HEK293 (cell line): ENCODE measurements at regions not wholly inside any gene's neighbourhood (a gene's known extent, or its start where the extent isn't known, plus 50 kb on each side); places are given as distances from the start of the nearest gene placed in this dataset.

ENCODE experiments used
- ZNF138 ChIP-seq: fragments of 450-650 bp; formaldehyde crosslinking; IDR thresholded peaks from 2 replicates; pipeline ENCODE4 v1.5.1; 2016; ENCODE audit warnings: missing biosample characterization, missing genetic modification characterization, borderline replicate concordance
- ZNF223 ChIP-seq: fragments of 450-650 bp; formaldehyde crosslinking; IDR thresholded peaks from 2 replicates; pipeline ENCODE4 v1.5.1; 2016; ENCODE audit warnings: missing biosample characterization, missing genetic modification characterization
- ZNF274 ChIP-seq, 2 experiments: fragments of 200-500 bp in 1 of 2; fragments of 450-650 bp in 1 of 2; sonication (Bioruptor generic) in 1 of 2; formaldehyde crosslinking in 1 of 2; IDR thresholded peaks; 2 replicates each; pipeline versions ENCODE4 v1.5.1 to v1.6.1; 2014 to 2016; ENCODE audit warnings: borderline replicate concordance in 1 of 2, inconsistent platforms in 1 of 2, low read length in 1 of 2, missing biosample characterization in 1 of 2, missing genetic modification characterization in 1 of 2
- ZNF544 ChIP-seq: fragments of 450-650 bp; formaldehyde crosslinking; IDR thresholded peaks from 2 replicates; pipeline ENCODE4 v1.5.0; 2017; ENCODE audit warnings: missing biosample characterization, missing genetic modification characterization
- TF ChIP-seq, protein P1 (sequence below): fragments of 450-650 bp; formaldehyde crosslinking; IDR thresholded peaks from 2 replicates; pipeline ENCODE4 v1.5.1; 2016; ENCODE audit warnings: missing biosample characterization, missing genetic modification characterization, low read depth
- TF ChIP-seq, protein P2 (sequence below): fragments of 450-650 bp; formaldehyde crosslinking; IDR thresholded peaks from 2 replicates; pipeline ENCODE4 v1.5.1; 2016; ENCODE audit warnings: missing biosample characterization, missing genetic modification characterization

DNA sequence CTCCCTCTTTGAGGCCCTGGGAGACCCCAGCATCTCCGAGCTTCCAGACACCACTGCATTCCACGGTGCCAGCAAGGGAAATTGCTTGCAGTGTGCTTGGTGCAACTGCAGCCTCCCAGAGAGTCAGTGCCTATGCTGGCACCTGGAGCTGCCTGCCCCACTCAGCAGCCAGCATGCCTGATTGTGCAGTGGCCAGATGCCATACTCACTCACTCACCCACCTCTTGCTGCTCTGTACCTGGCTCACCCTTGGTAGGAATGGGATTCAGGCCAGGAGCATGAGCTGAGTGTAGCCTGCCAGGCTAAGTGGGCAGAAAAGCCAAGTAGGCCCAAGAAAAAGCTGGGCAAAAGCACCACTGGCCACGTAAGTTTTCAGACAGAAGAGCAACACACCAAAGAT is 651.4 kb downstream of the GABRG1 start:
- TF ChIP-seq ZNF138 (tag by site-specific recombination): no peak
- TF ChIP-seq ZNF544 (tag by site-specific recombination): no peak
- TF ChIP-seq, protein P1, sequence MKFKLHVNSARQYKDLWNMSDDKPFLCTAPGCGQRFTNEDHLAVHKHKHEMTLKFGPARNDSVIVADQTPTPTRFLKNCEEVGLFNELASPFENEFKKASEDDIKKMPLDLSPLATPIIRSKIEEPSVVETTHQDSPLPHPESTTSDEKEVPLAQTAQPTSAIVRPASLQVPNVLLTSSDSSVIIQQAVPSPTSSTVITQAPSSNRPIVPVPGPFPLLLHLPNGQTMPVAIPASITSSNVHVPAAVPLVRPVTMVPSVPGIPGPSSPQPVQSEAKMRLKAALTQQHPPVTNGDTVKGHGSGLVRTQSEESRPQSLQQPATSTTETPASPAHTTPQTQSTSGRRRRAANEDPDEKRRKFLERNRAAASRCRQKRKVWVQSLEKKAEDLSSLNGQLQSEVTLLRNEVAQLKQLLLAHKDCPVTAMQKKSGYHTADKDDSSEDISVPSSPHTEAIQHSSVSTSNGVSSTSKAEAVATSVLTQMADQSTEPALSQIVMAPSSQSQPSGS (tag by site-specific recombination): no peak
- TF ChIP-seq, protein P2, sequence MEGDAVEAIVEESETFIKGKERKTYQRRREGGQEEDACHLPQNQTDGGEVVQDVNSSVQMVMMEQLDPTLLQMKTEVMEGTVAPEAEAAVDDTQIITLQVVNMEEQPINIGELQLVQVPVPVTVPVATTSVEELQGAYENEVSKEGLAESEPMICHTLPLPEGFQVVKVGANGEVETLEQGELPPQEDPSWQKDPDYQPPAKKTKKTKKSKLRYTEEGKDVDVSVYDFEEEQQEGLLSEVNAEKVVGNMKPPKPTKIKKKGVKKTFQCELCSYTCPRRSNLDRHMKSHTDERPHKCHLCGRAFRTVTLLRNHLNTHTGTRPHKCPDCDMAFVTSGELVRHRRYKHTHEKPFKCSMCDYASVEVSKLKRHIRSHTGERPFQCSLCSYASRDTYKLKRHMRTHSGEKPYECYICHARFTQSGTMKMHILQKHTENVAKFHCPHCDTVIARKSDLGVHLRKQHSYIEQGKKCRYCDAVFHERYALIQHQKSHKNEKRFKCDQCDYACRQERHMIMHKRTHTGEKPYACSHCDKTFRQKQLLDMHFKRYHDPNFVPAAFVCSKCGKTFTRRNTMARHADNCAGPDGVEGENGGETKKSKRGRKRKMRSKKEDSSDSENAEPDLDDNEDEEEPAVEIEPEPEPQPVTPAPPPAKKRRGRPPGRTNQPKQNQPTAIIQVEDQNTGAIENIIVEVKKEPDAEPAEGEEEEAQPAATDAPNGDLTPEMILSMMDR (tag by site-specific recombination): no peak
- TF ChIP-seq ZNF223 (tag by site-specific recombination): no peak
- TF ChIP-seq ZNF274 (IDR thresholded peaks at IDR 0.05; ENCODE audit: low read length): no peak
- no peak for TF ChIP-seq ZNF274 (tag by site-specific recombination; IDR thresholded peaks at IDR 0.05; ENCODE audit: borderline replicate concordance)
